Ascending aorta (tissue), 2 donors: ENCODE measurements at regions not wholly inside any gene's neighbourhood (a gene's known extent, or its start where the extent isn't known, plus 50 kb on each side); places are given as distances from the start of the nearest gene placed in this dataset.

Source experiments
- DNase-seq, 2 donors: peaks; one replicate each; pipeline ENCODE4 v3.0.0-alpha.2; 2019; ENCODE audit warnings: low spot score in 2 of 2
- H3K27ac ChIP-seq, 2 donors: fragments of 200-600 bp; sonication (generic); one replicate each; pipeline ENCODE4 v1.5.1; 2016 to 2017; ENCODE audit warnings: mild to moderate bottlenecking in 1 of 2
- H3K27me3 ChIP-seq: fragments of 200-600 bp; sonication (generic); one replicate; pipeline ENCODE4 v1.5.1; 2017
- H3K36me3 ChIP-seq, 2 donors: fragments of 200-600 bp; sonication (generic); one replicate each; pipeline ENCODE4 v1.5.1; 2016
- H3K4me1 ChIP-seq, 2 donors: fragments of 200-600 bp; sonication (generic); one replicate each; pipeline ENCODE4 v1.5.1; 2016 to 2017; ENCODE audit warnings: mild to moderate bottlenecking in 1 of 2
- H3K4me3 ChIP-seq, 2 donors: fragments of 200-600 bp; sonication (generic); one replicate each; pipeline ENCODE4 v1.5.1; 2016 to 2017; ENCODE audit warnings: mild to moderate bottlenecking in 1 of 2
- H3K9me3 ChIP-seq, 2 donors: fragments of 200-600 bp; sonication (generic); one replicate each; pipeline ENCODE4 v1.5.1; 2016
- CTCF ChIP-seq, 3 experiments: fragments of 200-600 bp in 2 of 3; fragments of 450-650 bp in 1 of 3; sonication (generic) in 2 of 3; IDR thresholded peaks; one replicate each; pipeline ENCODE4 v1.5.1; 2016 to 2019; ENCODE audit warnings: antibody characterized with exemption in 3 of 3, mild to moderate bottlenecking in 1 of 3, moderate library complexity in 1 of 3
- intact Hi-C: fragments of 100-400 bp; cut with DNase I; formaldehyde crosslinking; loops from one replicate; pipeline ENCODE4 v1.15.1; 2023

GRCh38 chr14:71242237-71242748, 335.0 kb downstream of the PCNX1 start:
- peak in 1 of 2 donors; percentile 70 for DNase-seq
- peaks cover 0 to 22% of the 10 kb centered on the region in 2 donors for H3K4me1 ChIP-seq
- no peak overlapping the region for H3K4me3 ChIP-seq
- no peaks in the 10 kb centered on the region for H3K27me3 ChIP-seq
- TF ChIP-seq CTCF (IDR thresholded peaks at IDR 0.05) = no peak
- intact Hi-C loops = no loop called here
- H3K9me3 ChIP-seq = no peaks in the 10 kb centered on the region
- H3K27ac ChIP-seq = peak overlapping the region; percentile 55 to 69
- H3K36me3 ChIP-seq = no peaks in the 10 kb centered on the region

- Histone ChIP-seq H3K27ac (no peak overlapping the region), H3K9me3 (no peaks in the 10 kb centered on the region), H3K4me3 (no peak overlapping the region), H3K36me3 (no peaks in the 10 kb centered on the region), H3K4me1 (peaks cover 0 to 22% of the 10 kb centered on the region in 2 donors), H3K27me3 (no peaks in the 10 kb centered on the region)
- no peak for DNase-seq
- intact Hi-C loops = no loop called here
- TF ChIP-seq CTCF (IDR thresholded peaks at IDR 0.05) = no peak
These were observed 336.4 kb downstream of the PCNX1 start for GRCh38 chr14:71243697-71244096.

- no peak overlapping the region for H3K4me3 ChIP-seq
- intact Hi-C loops = no loop called here
- H3K9me3 ChIP-seq = no peaks in the 10 kb centered on the region
- no peak for TF ChIP-seq CTCF (IDR thresholded peaks at IDR 0.05)
- no peaks in the 10 kb centered on the region for H3K27me3 ChIP-seq
- no peak for DNase-seq
- H3K4me1 ChIP-seq = peaks cover 0 to 22% of the 10 kb centered on the region in 2 donors
- no peak overlapping the region for H3K27ac ChIP-seq
- no peaks in the 10 kb centered on the region for H3K36me3 ChIP-seq
These were observed 337.1 kb downstream of the PCNX1 start for GRCh38 chr14:71244341-71244740.

- no peaks in the 10 kb centered on the region for H3K27me3 ChIP-seq
- H3K9me3 ChIP-seq = peaks cover 0 to 2% of the 10 kb centered on the region in 2 donors
- H3K27ac ChIP-seq = no peak overlapping the region
- TF ChIP-seq CTCF (IDR thresholded peaks at IDR 0.05) = no peak
- H3K4me1 ChIP-seq = peaks cover 0 to 22% of the 10 kb centered on the region in 2 donors
- H3K4me3 ChIP-seq = no peak overlapping the region
- DNase-seq = no peak
- intact Hi-C loops = no loop called here
- no peaks in the 10 kb centered on the region for H3K36me3 ChIP-seq
These were observed 338.6 kb downstream of the PCNX1 start for GRCh38 chr14:71245659-71246361.

- DNase-seq = no peak
- peaks cover 0 to 22% of the 10 kb centered on the region in 2 donors for H3K4me1 ChIP-seq
- no peaks in the 10 kb centered on the region for H3K27me3 ChIP-seq
- no peak overlapping the region for H3K4me3 ChIP-seq
- intact Hi-C loops = no loop called here
- TF ChIP-seq CTCF (IDR thresholded peaks at IDR 0.05) = no peak
- no peaks in the 10 kb centered on the region for H3K36me3 ChIP-seq
- H3K9me3 ChIP-seq = peaks cover 0 to 4% of the 10 kb centered on the region in 2 donors
- H3K27ac ChIP-seq = no peak overlapping the region
These were observed 339.3 kb downstream of the PCNX1 start for GRCh38 chr14:71246539-71246938.
